Heart left ventricle (tissue), 13 donors: ENCODE measurements at regions not wholly inside any gene's neighbourhood (a gene's known extent, or its start where the extent isn't known, plus 50 kb on each side); places are given as distances from the start of the nearest gene placed in this dataset.

Experiments used
- CTCF ChIP-seq, 12 donors: fragments of 200-600 bp; sonication (generic) in 4 of 12; IDR thresholded peaks; one replicate each; pipeline versions ENCODE4 v1.5.0 to v1.8.0; 2018 to 2022; ENCODE audit warnings: antibody characterized with exemption in 12 of 12, mild to moderate bottlenecking in 5 of 12
- POLR2A ChIP-seq, 2 donors: fragments of 450-650 bp; IDR thresholded peaks; one replicate each; pipeline ENCODE4 v1.6.1; 2017; ENCODE audit warnings: antibody characterized with exemption in 2 of 2, mild to moderate bottlenecking in 2 of 2, moderate library complexity in 2 of 2
- donor health status: ischemic (EF 13 %, LVEDD 7.1; RV severe dilation, severe dysfunction).
- donor health status: DM: no; HTN: yes; CAD: no.
- donor health status: DM: no; HTN: no; CAD: no.
- donor health status: ischemic (EF 25% LVEDD 6.9; RV normal size, moderate dysfunction).
- donor health status: ischemic (EF 25% LVEDD 5.7; RV mildly dilated, moderate dysfunction).
- donor health status: ischemic (EF 35%, LVEDD 5.7; RV mildly dilated, moderate dysfunction).
- donor health status: nonischemic (EF 11% LVEDD 7.7; RV severe dilation, severe dysfunction).
- donor health status: DM: yes; HTN: yes; CAD: no.
- donor health status: PGD.
- donor health status: ischemic (EF 29% LVEDD 5.4; RV normal size, mild dysfunction).
- donor health status: nonischemic (EF 23%, LVEDD 6.1; RV moderate dilation, normal function).

- TF ChIP-seq CTCF (IDR thresholded peaks at IDR 0.05): no peak
- TF ChIP-seq POLR2A (IDR thresholded peaks at IDR 0.05): no peak
Observed at GRCh38 chr4:56253666-56254305, 133.5 kb downstream of the AASDH start.
